ENCODE measurements at regions not wholly inside any gene's neighbourhood (a gene's known extent, or its start where the extent isn't known, plus 50 kb on each side); places are given as distances from the start of the nearest gene placed in this dataset.
A peak's percentile ranks its signal among the peaks of the same experiment; 100 is the strongest.

DNA sequence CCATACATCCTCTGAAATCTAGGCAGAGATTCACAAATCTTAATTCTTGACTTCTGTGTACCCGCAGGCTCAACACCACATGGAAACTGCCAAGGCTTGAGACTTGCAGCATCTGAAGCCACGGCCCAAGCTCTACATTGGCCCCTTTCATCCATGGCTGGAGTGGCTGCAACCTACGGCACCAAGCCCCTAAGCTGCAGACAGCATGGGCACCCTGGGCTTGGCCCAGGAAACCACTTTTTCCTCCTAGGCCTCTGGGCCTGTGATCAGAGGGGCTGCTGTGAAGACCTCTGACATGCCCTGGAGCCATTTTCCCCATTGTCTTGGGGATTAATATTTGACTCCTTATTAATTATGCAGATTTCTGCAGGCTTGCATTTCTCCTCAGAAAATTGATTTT lies 457.9 kb downstream of the GRIA2 start:
- intact Hi-C loops (cut with DNase I): no loop called here
- DNase-seq (no peak), ATAC-seq (ENCODE audit: low FRiP score) (no peak)
- no peaks in the 10 kb centered on the region for H3K9me3 ChIP-seq (ENCODE audit: control insufficient read depth, low read length)
- H3K4me1 ChIP-seq (ENCODE audit: control insufficient read depth in 1 of 2, insufficient read depth in 2 of 2, low read length in 2 of 2): peaks cover 0 to 3% of the 10 kb centered on the region in 2 donors
- no peak overlapping the region for H3K4me3 ChIP-seq (ENCODE audit: low read length in 2 of 2)
- no peaks in the 10 kb centered on the region for H3K27me3 ChIP-seq (ENCODE audit: control insufficient read depth in 1 of 2, insufficient read depth in 2 of 2, low read length in 1 of 2)
- no peaks in the 10 kb centered on the region for H3K36me3 ChIP-seq (ENCODE audit: control insufficient read depth in 1 of 2, insufficient read depth in 2 of 2, low read length in 1 of 2)
- WGBS, 2 donors: 95 to 100% methylated on average over 3 of the region's 3 CpGs
- H3K27ac ChIP-seq (ENCODE audit: low read depth in 1 of 2, low read length in 2 of 2): no peak overlapping the region

DNA sequence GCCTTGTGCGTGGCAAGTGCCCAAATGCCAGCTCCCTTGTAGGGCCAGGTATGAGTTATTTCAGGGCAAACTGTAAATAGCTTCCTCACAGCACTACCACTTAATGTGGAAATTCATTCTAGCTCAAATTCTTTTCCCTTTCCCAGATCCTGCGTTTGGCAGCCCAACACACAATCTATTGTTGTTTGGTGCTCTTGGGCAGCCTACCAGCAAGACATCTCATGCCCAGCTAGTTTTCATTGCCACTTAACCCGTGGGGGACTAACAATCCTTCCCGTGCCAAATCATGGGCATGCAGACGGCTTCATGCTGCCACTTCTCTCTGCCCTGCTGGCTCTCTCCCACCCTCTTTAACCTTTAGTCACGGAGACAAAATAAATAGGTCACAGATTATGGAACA lies 454.2 kb downstream of the GRIA2 start:
- no peak for DNase-seq
- Histone ChIP-seq H3K36me3 (ENCODE audit: control insufficient read depth in 1 of 2, insufficient read depth in 2 of 2, low read length in 1 of 2) (no peaks in the 10 kb centered on the region), H3K4me1 (ENCODE audit: control insufficient read depth in 1 of 2, insufficient read depth in 2 of 2, low read length in 2 of 2) (peaks cover 0 to 3% of the 10 kb centered on the region in 2 donors), H3K9me3 (ENCODE audit: control insufficient read depth, low read length) (no peaks in the 10 kb centered on the region), H3K27me3 (ENCODE audit: control insufficient read depth in 1 of 2, insufficient read depth in 2 of 2, low read length in 1 of 2) (no peaks in the 10 kb centered on the region), H3K27ac (ENCODE audit: low read depth in 1 of 2, low read length in 2 of 2) (peak overlapping the region; percentile 45 to 48), H3K4me3 (ENCODE audit: low read length in 2 of 2) (peak overlapping the region in 1 of 2 donors; percentile 24)
- 4 to 5% methylated on average over 6 of the region's 6 CpGs for WGBS, 2 donors
- intact Hi-C loops (cut with DNase I): no loop called here
- ATAC-seq (ENCODE audit: low FRiP score): no peak

DNA sequence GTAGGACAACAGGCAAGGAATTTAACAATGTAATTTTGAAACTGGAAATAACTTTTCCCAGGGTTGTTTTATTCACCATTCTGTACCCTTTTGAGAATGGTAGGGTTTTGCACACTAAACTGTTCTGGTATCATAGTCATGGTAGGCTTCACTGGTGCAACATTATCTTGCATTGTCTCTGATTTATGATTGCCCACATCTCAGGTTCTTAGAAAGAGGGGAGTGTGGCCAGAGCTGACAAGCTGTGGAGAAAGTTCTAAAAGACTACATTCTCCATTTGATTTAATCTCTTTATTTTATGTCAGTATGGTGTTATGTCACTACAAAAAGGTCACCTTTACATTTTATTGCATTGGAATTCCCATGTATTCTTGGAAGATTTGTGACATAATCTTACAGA lies 447.3 kb downstream of the GRIA2 start:
- Histone ChIP-seq H3K36me3 (ENCODE audit: control insufficient read depth in 1 of 2, insufficient read depth in 2 of 2, low read length in 1 of 2) (no peaks in the 10 kb centered on the region), H3K27me3 (ENCODE audit: control insufficient read depth in 1 of 2, insufficient read depth in 2 of 2, low read length in 1 of 2) (no peaks in the 10 kb centered on the region), H3K9me3 (ENCODE audit: control insufficient read depth, low read length) (no peaks in the 10 kb centered on the region), H3K4me1 (ENCODE audit: control insufficient read depth in 1 of 2, insufficient read depth in 2 of 2, low read length in 2 of 2) (no peaks in the 10 kb centered on the region), H3K4me3 (ENCODE audit: low read length in 2 of 2) (no peak overlapping the region), H3K27ac (ENCODE audit: low read depth in 1 of 2, low read length in 2 of 2) (no peak overlapping the region)
- intact Hi-C loops (cut with DNase I): no loop called here
- DNase-seq (no peak), ATAC-seq (ENCODE audit: low FRiP score) (no peak)

DNA sequence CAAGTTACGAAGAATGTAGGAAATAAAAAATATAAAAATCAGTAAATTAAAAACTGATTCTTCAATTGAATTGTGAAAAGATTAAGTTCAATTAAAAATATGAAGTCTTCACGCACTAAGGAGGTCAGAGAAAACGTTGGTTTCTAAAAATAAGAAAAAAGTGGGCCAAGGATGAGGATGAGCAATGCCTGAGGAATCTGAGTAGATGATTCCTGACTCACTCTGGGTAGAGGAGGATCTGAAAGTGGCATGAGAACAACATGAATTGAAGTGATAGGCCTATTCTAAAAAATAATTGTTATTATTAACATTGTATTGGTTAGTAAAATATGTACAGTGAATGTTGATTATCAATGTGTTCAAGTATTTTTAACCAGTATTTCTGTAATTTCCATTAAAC lies 444.2 kb downstream of the GRIA2 start:
- Histone ChIP-seq H3K4me1 (ENCODE audit: control insufficient read depth in 1 of 2, insufficient read depth in 2 of 2, low read length in 2 of 2) (no peaks in the 10 kb centered on the region), H3K4me3 (ENCODE audit: low read length in 2 of 2) (no peak overlapping the region), H3K36me3 (ENCODE audit: control insufficient read depth in 1 of 2, insufficient read depth in 2 of 2, low read length in 1 of 2) (no peaks in the 10 kb centered on the region), H3K27ac (ENCODE audit: low read depth in 1 of 2, low read length in 2 of 2) (no peak overlapping the region), H3K9me3 (ENCODE audit: control insufficient read depth, low read length) (no peaks in the 10 kb centered on the region), H3K27me3 (ENCODE audit: control insufficient read depth in 1 of 2, insufficient read depth in 2 of 2, low read length in 1 of 2) (no peaks in the 10 kb centered on the region)
- intact Hi-C loops (cut with DNase I): no loop called here
- WGBS, 2 donors: 37 to 44% methylated on average over 3 of the region's 3 CpGs
- no peak for DNase-seq
- no peak for ATAC-seq (ENCODE audit: low FRiP score)

DNA sequence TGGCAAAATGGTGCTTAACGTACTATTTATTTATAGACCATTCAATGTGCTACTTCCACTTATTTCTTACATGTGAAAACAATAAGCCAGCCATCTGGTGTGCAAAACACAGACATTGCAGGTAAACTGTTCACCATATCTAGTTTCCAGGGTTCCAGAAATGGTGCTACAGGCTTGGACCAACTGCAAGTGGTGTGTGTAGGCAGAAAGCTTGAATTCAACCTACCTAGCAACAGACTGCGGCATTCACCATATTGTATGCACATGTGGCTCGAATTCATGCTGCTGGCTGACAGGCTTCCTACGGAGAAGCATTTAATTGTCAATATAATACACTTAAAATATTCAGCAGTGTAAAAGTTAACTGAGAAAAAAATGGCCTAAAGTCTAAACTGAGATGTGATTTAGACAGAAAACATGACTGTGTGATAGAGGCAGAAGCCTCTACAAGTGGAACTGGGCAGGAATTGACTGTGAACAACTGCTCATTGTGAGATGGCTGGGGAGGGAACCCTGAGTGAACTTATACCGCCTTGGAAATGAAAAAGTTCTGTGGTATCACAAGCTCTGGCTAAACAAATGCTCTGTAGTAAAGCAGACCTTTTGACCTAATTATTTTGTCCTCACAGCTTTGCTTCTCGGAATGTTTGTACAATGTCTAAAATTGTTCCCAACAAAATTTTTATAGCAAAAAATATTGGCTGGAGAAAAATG lies 434.7 kb downstream of the GRIA2 start:
- Histone ChIP-seq H3K27me3 (ENCODE audit: control insufficient read depth in 1 of 2, insufficient read depth in 2 of 2, low read length in 1 of 2) (no peaks in the 10 kb centered on the region), H3K4me3 (ENCODE audit: low read length in 2 of 2) (no peak overlapping the region), H3K4me1 (ENCODE audit: control insufficient read depth in 1 of 2, insufficient read depth in 2 of 2, low read length in 2 of 2) (peaks cover 0 to 4% of the 10 kb centered on the region in 2 donors), H3K27ac (ENCODE audit: low read depth in 1 of 2, low read length in 2 of 2) (peak overlapping the region in 1 of 2 donors; percentile 36), H3K9me3 (ENCODE audit: control insufficient read depth, low read length) (peaks cover 2% of the 10 kb centered on the region), H3K36me3 (ENCODE audit: control insufficient read depth in 1 of 2, insufficient read depth in 2 of 2, low read length in 1 of 2) (no peaks in the 10 kb centered on the region)
- WGBS, 2 donors: 52 to 53% methylated on average over 6 of the region's 6 CpGs
- intact Hi-C loops (cut with DNase I): no loop called here
- ATAC-seq (ENCODE audit: low FRiP score): no peak
- DNase-seq: no peak

DNA sequence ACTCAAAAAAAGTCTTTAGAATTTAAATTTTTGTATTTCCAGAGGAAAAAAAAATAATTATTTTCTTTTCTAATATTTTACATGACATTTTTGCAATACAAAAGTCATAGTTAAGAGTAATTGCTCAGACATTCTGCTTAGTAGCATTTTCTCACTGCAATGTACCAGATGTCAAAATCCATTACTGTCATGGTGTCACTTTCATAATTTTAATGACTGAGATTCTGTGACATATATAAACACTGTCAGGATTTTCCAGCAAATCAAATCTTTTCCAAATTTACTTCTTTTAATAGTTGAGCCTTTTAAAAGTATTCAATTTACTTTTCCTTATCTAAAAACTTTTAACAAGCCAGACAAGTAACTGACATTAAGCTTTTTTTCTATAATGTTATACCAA lies 422.7 kb downstream of the GRIA2 start:
- DNase-seq: no peak
- no peak overlapping the region for H3K27ac ChIP-seq (ENCODE audit: low read depth in 1 of 2, low read length in 2 of 2)
- intact Hi-C loops (cut with DNase I): loop anchor here in 1 of 2 donors (5.0 kb wide), 1 partner anchor 334 kb away; no protein-coding TSS in a partner anchor
- peaks cover 1 to 3% of the 10 kb centered on the region in 2 donors for H3K4me1 ChIP-seq (ENCODE audit: control insufficient read depth in 1 of 2, insufficient read depth in 2 of 2, low read length in 2 of 2)
- no peaks in the 10 kb centered on the region for H3K9me3 ChIP-seq (ENCODE audit: control insufficient read depth, low read length)
- no peaks in the 10 kb centered on the region for H3K27me3 ChIP-seq (ENCODE audit: control insufficient read depth in 1 of 2, insufficient read depth in 2 of 2, low read length in 1 of 2)
- no peaks in the 10 kb centered on the region for H3K36me3 ChIP-seq (ENCODE audit: control insufficient read depth in 1 of 2, insufficient read depth in 2 of 2, low read length in 1 of 2)
- no peak overlapping the region for H3K4me3 ChIP-seq (ENCODE audit: low read length in 2 of 2)
- no peak for ATAC-seq (ENCODE audit: low FRiP score)

DNA sequence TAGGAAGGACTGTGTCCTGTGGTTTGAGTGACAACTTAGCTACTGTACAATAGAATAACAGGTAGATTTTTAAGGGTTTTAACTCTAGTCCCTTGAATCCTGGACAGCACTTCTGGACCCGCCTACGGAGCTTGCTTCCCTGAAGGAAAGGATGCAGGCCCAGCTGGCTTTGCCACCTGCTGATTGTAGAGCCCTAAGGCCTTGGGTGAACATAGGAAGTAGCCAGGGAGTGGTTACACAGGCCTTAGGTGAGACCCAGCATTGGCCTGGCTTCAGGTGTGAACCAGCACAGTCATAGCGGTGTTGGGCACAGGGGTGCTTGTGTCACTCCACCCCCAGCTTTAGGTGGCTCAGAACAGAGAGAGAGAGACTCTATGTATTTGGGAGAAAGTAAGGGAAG lies 413.5 kb downstream of the GRIA2 start:
- intact Hi-C loops (cut with DNase I): no loop called here
- no peak for ATAC-seq (ENCODE audit: low FRiP score)
- H3K36me3 ChIP-seq (ENCODE audit: control insufficient read depth in 1 of 2, insufficient read depth in 2 of 2, low read length in 1 of 2): no peaks in the 10 kb centered on the region
- 96 to 98% methylated on average over 3 of the region's 3 CpGs for WGBS, 2 donors
- no peaks in the 10 kb centered on the region for H3K27me3 ChIP-seq (ENCODE audit: control insufficient read depth in 1 of 2, insufficient read depth in 2 of 2, low read length in 1 of 2)
- no peak for DNase-seq
- no peaks in the 10 kb centered on the region for H3K9me3 ChIP-seq (ENCODE audit: control insufficient read depth, low read length)
- H3K27ac ChIP-seq (ENCODE audit: low read depth in 1 of 2, low read length in 2 of 2): no peak overlapping the region
- H3K4me3 ChIP-seq (ENCODE audit: low read length in 2 of 2): no peak overlapping the region
- no peaks in the 10 kb centered on the region for H3K4me1 ChIP-seq (ENCODE audit: control insufficient read depth in 1 of 2, insufficient read depth in 2 of 2, low read length in 2 of 2)

DNA sequence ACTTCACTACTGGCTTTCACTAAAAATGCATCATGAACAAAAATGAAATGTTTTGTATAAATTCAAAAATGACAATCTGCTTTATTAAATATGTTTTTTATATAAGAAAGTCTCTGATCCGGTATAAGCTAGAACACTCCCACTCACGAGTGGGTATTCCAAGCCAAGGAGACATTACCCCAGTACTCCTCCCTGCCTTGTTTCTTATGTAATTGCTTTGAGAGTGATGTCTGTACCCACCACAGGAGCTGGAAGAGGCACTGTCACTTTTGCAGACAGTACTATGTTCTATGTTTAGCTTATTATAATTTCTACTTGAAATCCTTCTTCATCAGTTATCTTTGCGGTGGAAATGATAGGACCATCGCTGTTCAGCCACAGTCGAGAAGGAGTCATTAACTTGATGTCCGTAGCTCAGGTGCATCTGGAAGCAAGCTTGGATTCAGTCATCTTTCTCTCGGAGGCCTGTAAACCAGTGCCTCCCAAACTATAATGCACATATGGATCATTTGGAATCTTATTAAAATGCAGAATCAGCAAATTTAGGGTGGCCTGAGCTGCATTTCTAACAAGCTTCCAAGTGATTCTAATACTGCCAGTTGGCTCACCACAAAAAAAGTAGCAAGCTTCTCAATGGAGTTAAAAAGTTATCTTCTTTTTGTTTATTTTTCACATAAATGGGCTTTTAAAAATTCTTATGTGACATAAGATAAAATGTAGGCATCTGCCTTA lies 396.4 kb downstream of the GRIA2 start:
- no peaks in the 10 kb centered on the region for H3K27me3 ChIP-seq (ENCODE audit: control insufficient read depth in 1 of 2, insufficient read depth in 2 of 2, low read length in 1 of 2)
- WGBS, 2 donors: 97 to 98% methylated on average over 7 of the region's 7 CpGs
- no peaks in the 10 kb centered on the region for H3K9me3 ChIP-seq (ENCODE audit: control insufficient read depth, low read length)
- H3K36me3 ChIP-seq (ENCODE audit: control insufficient read depth in 1 of 2, insufficient read depth in 2 of 2, low read length in 1 of 2): no peaks in the 10 kb centered on the region
- H3K4me3 ChIP-seq (ENCODE audit: low read length in 2 of 2): no peak overlapping the region
- DNase-seq (no peak), ATAC-seq (ENCODE audit: low FRiP score) (no peak)
- H3K27ac ChIP-seq (ENCODE audit: low read depth in 1 of 2, low read length in 2 of 2): no peak overlapping the region
- H3K4me1 ChIP-seq (ENCODE audit: control insufficient read depth in 1 of 2, insufficient read depth in 2 of 2, low read length in 2 of 2): peaks cover 0 to 1% of the 10 kb centered on the region in 2 donors
- intact Hi-C loops (cut with DNase I): no loop called here

DNA sequence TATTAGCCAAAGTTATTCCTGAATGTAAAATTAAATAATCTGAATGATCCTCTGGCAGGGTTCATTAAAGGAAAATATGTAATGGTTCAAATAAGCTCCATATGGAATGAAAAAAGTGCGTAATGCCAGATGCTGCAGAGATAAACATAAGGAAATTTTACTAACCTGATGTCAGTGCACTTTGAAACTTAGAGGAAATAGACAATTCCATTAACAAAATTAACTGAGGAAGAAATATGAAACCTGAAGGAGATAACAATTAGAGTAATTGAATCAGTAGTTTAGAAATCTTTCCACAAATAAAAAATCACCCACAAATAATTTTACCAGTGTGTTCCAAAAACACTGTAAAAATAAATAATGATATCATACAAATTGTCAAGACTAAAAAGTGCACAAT lies 387.5 kb downstream of the GRIA2 start:
- no peak overlapping the region for H3K4me3 ChIP-seq (ENCODE audit: low read length in 2 of 2)
- intact Hi-C loops (cut with DNase I): no loop called here
- DNase-seq: no peak
- no peak overlapping the region for H3K27ac ChIP-seq (ENCODE audit: low read depth in 1 of 2, low read length in 2 of 2)
- no peaks in the 10 kb centered on the region for H3K27me3 ChIP-seq (ENCODE audit: control insufficient read depth in 1 of 2, insufficient read depth in 2 of 2, low read length in 1 of 2)
- H3K9me3 ChIP-seq (ENCODE audit: control insufficient read depth, low read length): no peaks in the 10 kb centered on the region
- no peaks in the 10 kb centered on the region for H3K36me3 ChIP-seq (ENCODE audit: control insufficient read depth in 1 of 2, insufficient read depth in 2 of 2, low read length in 1 of 2)
- WGBS, 2 donors: 82 to 91% methylated on average over 1 of the region's 1 CpG
- no peak for ATAC-seq (ENCODE audit: low FRiP score)
- peaks cover 0 to 1% of the 10 kb centered on the region in 2 donors for H3K4me1 ChIP-seq (ENCODE audit: control insufficient read depth in 1 of 2, insufficient read depth in 2 of 2, low read length in 2 of 2)

Data from aorta (tissue), 5 donors.